Left colon (tissue), 2 donors: ENCODE measurements at regions not wholly inside any gene's neighbourhood (a gene's known extent, or its start where the extent isn't known, plus 50 kb on each side); places are given as distances from the start of the nearest gene placed in this dataset.
A peak's percentile ranks its signal among the peaks of the same experiment; 100 is the strongest.

Experiments used
- ATAC-seq: fragments of 200-7000 bp; cut with Tn5 transposase; one replicate; pipeline ENCODE4 v1.9.1; 2020; ENCODE audit warnings: mild to moderate bottlenecking, moderate library complexity
- DNase-seq, 2 donors: peaks; one replicate each; pipeline ENCODE4 v3.0.0-alpha.2; 2020
- intact Hi-C, 2 donors: fragments of 100-400 bp; cut with DNase I in 1 of 2; cut with micrococcal nuclease in 1 of 2; formaldehyde crosslinking; loops; one replicate each; pipeline versions ENCODE4 v1.11.2 to v1.14.0; 2022; cut with DNase I, micrococcal nuclease
- donor health status: DM: no; HTN: no; CAD: no.
- donor health status: DM: yes; HTN: yes; CAD: no.

GRCh38 chr2:139403948-139404347 lies 623.8 kb upstream of the NXPH2 start:
- intact Hi-C loops: no loop called here
- DNase-seq: no peak
- no peak for ATAC-seq

- ATAC-seq (no peak), DNase-seq (no peak)
- intact Hi-C loops: no loop called here
Observed at GRCh38 chr2:139394801-139395200, 614.6 kb upstream of the NXPH2 start.

GRCh38 chr2:139389391-139389790 lies 609.2 kb upstream of the NXPH2 start:
- DNase-seq (no peak), ATAC-seq (no peak)
- intact Hi-C loops: no loop called here

GRCh38 chr2:139386401-139386800 lies 606.2 kb upstream of the NXPH2 start:
- intact Hi-C loops: no loop called here
- ATAC-seq: no peak
- no peak for DNase-seq

- intact Hi-C loops: no loop called here
- no peak for DNase-seq
- ATAC-seq: peak; percentile 64
Observed at GRCh38 chr2:139383532-139383931, 603.3 kb upstream of the NXPH2 start.

- ATAC-seq (no peak), DNase-seq (no peak)
- intact Hi-C loops: no loop called here
Observed at GRCh38 chr2:139380051-139380450, 599.9 kb upstream of the NXPH2 start.

- DNase-seq: no peak
- intact Hi-C loops: no loop called here
- no peak for ATAC-seq
Observed at GRCh38 chr2:139378373-139378772, 598.2 kb upstream of the NXPH2 start.

- intact Hi-C loops: no loop called here
- no peak for ATAC-seq
Observed at GRCh38 chr2:139374296-139374850, 594.2 kb upstream of the NXPH2 start.

GRCh38 chr2:139369423-139370409 lies 589.5 kb upstream of the NXPH2 start:
- DNase-seq (no peak), ATAC-seq (no peak)
- intact Hi-C loops: no loop called here

More at GRCh38 chr2:139374296-139374850, 594.2 kb upstream of the NXPH2 start:
- no peak for DNase-seq

- DNase-seq (no peak), ATAC-seq (no peak)
- intact Hi-C loops: no loop called here
Observed at GRCh38 chr2:139367416-139367815, 587.2 kb upstream of the NXPH2 start.

- ATAC-seq (no peak), DNase-seq (no peak)
- intact Hi-C loops: no loop called here
Observed at GRCh38 chr2:139366681-139367080, 586.5 kb upstream of the NXPH2 start.

GRCh38 chr2:139365189-139365588 lies 585.0 kb upstream of the NXPH2 start:
- no peak for DNase-seq
- intact Hi-C loops: no loop called here

GRCh38 chr2:139360654-139361053 lies 580.5 kb upstream of the NXPH2 start:
- intact Hi-C loops: no loop called here
- DNase-seq: no peak
- peak; percentile 84 for ATAC-seq

More at GRCh38 chr2:139365189-139365588, 585.0 kb upstream of the NXPH2 start:
- no peak for ATAC-seq

- peak; percentile 72 for ATAC-seq
- intact Hi-C loops: no loop called here
- no peak for DNase-seq
Observed at GRCh38 chr2:139359818-139360217, 579.6 kb upstream of the NXPH2 start.

- intact Hi-C loops: no loop called here
- ATAC-seq: no peak
- DNase-seq: no peak
Observed at GRCh38 chr2:139357972-139358371, 577.8 kb upstream of the NXPH2 start.

GRCh38 chr2:139354518-139354917 lies 574.3 kb upstream of the NXPH2 start:
- no peak for DNase-seq
- no peak for ATAC-seq
- intact Hi-C loops: no loop called here

- intact Hi-C loops: no loop called here
- ATAC-seq (no peak), DNase-seq (no peak)
Observed at GRCh38 chr2:139353874-139354273, 573.7 kb upstream of the NXPH2 start.

- intact Hi-C loops: no loop called here
- no peak for ATAC-seq
Observed at GRCh38 chr2:139317259-139317658, 537.1 kb upstream of the NXPH2 start.

GRCh38 chr2:139314059-139314458 lies 533.9 kb upstream of the NXPH2 start:
- DNase-seq: no peak
- intact Hi-C loops: no loop called here
- ATAC-seq: no peak

More at GRCh38 chr2:139317259-139317658, 537.1 kb upstream of the NXPH2 start:
- no peak for DNase-seq

GRCh38 chr2:139296672-139297209 lies 516.6 kb upstream of the NXPH2 start:
- ATAC-seq (no peak), DNase-seq (no peak)
- intact Hi-C loops: no loop called here
